ENCODE measurements at regions not wholly inside any gene's neighbourhood (a gene's known extent, or its start where the extent isn't known, plus 50 kb on each side); places are given as distances from the start of the nearest gene placed in this dataset.

DNA sequence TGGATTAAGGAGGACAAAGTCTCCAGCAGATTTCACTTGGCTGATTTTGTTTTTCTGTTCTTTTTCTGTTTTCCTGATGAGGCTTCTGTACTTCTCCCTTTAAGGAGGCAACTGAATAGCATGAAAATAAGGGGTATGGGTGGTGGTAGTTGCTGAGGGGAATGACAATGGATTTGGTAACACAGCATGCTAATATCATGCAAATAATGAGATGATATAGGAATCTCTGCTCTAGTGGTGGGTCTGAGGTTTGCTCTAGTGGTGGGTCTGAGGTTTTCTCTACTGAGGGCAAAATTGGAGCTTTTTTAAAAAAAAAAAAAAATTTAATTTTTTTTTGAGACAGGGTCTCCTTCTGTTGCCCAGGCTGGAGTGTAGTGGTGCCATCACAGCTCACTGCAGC is 139.7 kb downstream of the C9orf152 start:
- Mint-ChIP-seq H3K9me3 (ENCODE audit: low read depth) (no peaks in the 10 kb centered on the region), H3K4me1 (ENCODE audit: low read depth) (no peaks in the 10 kb centered on the region), H3K27me3 (peaks cover 4% of the 10 kb centered on the region), H3K27ac (no peak overlapping the region), H3K36me3 (peaks cover 2% of the 10 kb centered on the region), H3K4me3 (no peak overlapping the region)

DNA sequence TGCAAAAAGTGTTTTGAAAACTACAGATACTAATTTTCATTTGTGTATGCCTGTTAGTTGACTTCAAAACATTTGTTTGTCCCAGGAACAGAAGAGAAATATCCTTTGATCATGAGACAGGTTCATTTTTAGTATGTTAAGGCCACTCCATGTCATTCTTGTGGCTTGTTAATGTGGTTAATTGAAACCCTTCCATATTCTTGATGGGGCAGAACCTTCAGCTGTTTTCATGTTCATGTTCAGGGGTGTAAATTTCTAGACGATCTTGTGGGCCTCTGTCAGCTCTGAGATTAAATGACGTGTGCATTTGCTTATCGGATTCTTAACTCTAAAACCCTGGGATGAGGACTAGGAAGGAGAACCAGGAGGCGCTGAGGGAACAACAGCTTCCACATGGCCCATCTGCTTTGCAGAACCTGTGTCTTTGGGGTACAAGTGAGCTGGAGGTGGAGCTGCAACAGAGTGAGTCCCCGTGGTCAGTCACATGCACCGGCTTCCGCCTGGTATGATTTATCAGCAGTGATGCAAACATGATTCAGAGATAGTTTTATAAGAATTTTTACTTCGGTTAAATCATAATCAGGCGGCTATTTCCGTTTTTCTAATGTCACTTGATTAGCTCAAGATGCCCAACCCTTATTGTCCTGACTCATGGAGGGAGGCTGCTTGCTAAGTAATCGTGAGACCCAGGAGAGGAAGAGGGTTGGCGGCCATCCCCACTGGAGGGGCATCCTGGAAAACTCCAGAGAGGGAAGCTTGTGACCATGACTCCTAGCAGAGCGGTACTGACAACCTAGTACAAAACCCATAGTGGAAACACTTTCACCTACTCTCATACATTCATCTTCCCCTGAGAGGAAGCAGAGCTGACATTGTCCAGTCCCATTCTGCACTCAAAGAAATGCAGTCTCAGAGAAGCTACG is 138.4 kb downstream of the C9orf152 start:
- no peak overlapping the region for H3K27ac Mint-ChIP-seq
- H3K36me3 Mint-ChIP-seq = peaks cover 2% of the 10 kb centered on the region
- peaks cover 4% of the 10 kb centered on the region for H3K27me3 Mint-ChIP-seq
- H3K9me3 Mint-ChIP-seq (ENCODE audit: low read depth) = no peaks in the 10 kb centered on the region
- no peaks in the 10 kb centered on the region for H3K4me1 Mint-ChIP-seq (ENCODE audit: low read depth)
- no peak overlapping the region for H3K4me3 Mint-ChIP-seq

DNA sequence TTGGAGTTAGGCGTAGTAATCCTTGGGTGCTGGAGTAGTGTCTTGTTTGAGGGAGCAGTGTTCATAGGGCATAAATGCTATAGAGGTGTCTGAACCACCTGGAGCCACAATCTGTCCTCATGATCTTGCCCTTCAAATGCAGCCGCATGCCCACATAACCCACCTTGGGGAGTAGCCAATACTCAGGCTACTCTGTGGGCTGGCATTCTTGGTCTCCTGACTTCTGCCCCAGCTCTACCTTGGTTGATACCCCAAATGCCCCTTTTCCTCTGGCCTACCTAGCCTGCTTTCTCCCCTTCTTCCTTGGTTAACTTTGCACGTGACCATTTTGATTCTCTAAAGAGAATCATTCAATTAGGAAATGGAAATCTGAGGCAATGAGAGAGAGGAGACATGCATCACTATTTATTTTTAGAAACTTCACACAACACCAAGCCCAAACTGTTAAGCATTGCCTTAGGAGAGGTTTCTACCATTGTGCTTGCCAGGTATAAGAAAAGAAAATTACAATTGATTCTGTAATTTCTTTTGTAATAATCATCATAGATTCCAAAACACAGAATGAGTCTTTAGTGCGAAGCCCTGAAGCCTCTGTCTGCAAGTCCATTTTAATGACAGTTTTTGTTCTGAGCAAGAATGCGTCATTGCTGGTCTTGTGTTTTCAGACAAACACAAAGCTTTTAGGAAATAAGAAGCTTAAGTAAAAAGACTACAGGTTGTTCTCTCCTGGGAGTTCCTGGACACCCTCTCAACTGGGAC is 135.2 kb downstream of the C9orf152 start:
- H3K36me3 Mint-ChIP-seq = no peaks in the 10 kb centered on the region
- peaks cover 4% of the 10 kb centered on the region for H3K27me3 Mint-ChIP-seq
- H3K27ac Mint-ChIP-seq = no peak overlapping the region
- H3K9me3 Mint-ChIP-seq (ENCODE audit: low read depth) = no peaks in the 10 kb centered on the region
- no peaks in the 10 kb centered on the region for H3K4me1 Mint-ChIP-seq (ENCODE audit: low read depth)
- H3K4me3 Mint-ChIP-seq = no peak overlapping the region

DNA sequence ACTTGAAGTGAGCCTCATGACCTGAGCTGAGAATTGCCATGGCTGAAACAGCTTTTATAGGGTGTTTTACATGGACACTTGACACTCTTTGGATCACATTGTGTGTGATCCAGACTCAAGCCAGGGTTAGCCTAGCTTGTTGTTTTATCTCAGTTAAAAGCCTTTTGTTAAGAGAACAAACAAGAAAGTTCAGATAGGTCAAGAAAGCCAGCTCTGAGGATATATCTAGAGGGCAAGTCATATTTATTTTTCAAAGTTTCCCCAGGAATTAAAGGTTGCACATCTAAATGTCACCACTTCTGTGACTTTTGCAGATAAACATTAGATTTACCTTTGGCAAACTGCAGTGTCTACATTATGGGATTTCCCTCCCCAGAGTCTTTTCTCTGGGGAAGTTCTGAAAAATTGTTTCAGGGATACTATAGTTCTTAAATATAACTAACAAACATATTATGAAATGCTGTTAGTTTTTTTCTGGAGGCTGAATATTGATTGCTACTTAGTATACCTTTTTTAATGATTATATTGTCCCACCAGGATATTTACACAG is 134.5 kb downstream of the C9orf152 start:
- H3K27ac Mint-ChIP-seq = no peak overlapping the region
- no peaks in the 10 kb centered on the region for H3K36me3 Mint-ChIP-seq
- no peak overlapping the region for H3K4me3 Mint-ChIP-seq

DNA sequence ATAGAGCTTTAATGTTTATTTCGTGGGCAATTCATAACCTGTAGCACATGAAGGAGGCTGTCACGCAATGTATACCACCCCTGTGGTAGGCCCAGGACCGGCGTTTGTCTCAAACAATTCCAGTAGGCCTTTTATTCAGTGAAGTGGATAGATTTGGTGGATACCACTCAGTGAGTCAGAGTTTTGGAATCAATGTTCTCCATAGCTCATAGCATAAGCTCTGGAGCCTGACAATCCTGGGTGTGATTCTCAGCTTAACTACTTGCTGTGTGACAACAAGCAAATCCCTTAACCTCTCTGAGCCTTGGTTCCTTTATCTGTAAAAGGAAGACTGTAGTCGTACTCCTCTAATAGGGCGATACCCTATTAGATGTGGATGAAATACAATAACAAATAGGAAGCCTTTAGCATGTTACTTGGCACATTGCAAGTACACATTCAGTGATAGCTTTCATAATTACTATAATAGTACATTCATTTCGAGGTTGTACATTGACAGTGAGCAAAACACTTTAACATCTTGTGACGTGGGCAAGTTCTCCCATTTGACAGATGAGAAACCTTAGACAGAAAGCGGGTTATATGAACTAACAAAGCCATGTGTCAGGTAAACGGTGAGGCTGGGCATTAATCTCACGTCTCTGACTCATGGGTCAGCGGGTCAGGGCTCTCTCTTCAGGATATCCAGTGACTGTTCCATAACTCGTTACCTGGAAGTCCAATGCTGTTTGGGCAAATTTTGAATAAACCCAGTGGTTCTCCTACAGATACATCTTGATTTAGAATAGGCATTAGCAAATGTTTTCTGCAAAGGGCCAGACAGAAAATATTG is 130.8 kb downstream of the C9orf152 start:
- Mint-ChIP-seq H3K9me3 (ENCODE audit: low read depth) (no peaks in the 10 kb centered on the region), H3K27me3 (peaks cover 4% of the 10 kb centered on the region), H3K4me1 (ENCODE audit: low read depth) (no peaks in the 10 kb centered on the region), H3K36me3 (no peaks in the 10 kb centered on the region), H3K4me3 (no peak overlapping the region), H3K27ac (no peak overlapping the region)

More for the DNA sequence above, 134.5 kb downstream of the C9orf152 start:
- no peaks in the 10 kb centered on the region for H3K4me1 Mint-ChIP-seq (ENCODE audit: low read depth)
- no peaks in the 10 kb centered on the region for H3K9me3 Mint-ChIP-seq (ENCODE audit: low read depth)
- peaks cover 4% of the 10 kb centered on the region for H3K27me3 Mint-ChIP-seq

DNA sequence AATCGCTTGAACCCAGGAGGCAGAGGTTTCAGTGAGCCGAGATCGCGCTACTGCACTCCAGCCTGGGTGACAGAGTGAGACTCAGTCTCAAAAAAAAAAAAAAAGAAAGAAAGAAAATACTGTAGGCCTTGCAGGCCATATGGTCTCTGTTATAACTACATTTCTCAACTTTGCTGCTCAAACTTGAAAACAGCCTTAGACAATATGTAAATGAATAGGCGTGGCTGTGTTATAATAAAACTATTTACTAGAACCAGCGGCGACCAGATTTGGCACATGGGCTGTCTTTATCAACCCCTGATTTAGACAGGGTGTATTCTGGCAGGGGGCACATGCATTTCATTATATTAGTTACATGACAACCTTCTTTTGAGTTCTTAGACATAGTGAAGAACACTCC is 130.0 kb downstream of the C9orf152 start:
- Mint-ChIP-seq H3K27me3 (peaks cover 4% of the 10 kb centered on the region), H3K27ac (no peak overlapping the region), H3K4me3 (no peak overlapping the region), H3K4me1 (ENCODE audit: low read depth) (no peaks in the 10 kb centered on the region), H3K36me3 (no peaks in the 10 kb centered on the region), H3K9me3 (ENCODE audit: low read depth) (no peaks in the 10 kb centered on the region)

DNA sequence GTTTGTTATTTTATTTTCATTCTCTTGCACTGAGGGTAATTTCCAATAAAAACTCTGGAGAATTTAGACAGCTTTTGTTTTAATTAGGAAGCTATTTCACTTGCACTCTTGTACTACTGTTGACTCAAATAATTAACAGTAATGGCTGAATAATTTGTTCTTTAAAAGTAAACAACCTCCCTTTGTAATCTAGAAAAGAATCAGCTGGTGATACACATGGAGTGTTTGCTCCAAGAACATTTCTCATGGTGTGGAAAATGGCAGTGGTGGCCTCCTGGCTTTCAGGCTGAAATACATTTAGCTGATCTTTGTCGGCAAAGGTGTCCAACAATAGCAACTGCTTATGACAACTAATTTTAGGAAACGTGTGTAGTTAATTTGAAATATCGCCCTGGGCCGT is 129.4 kb downstream of the C9orf152 start:
- H3K27ac Mint-ChIP-seq = no peak overlapping the region

DNA sequence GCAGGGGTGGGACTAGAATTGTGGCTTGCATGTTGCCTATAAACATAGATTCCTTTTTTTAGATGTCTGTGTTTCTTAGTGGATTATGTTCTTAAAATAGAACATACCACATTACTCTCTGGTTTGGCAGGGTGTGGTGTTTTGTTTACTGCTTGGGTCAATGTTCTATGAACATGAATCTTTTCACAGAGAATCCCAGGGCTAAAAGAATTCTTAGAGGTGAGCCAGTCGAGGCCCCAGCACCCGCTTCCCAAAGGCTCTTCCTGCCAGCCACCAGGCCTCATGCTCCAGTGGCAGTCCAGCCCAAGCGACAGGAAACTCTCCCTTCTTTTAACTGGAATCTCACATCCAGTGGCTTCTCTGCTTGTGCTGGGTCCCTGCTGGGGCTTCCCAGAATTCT is 126.6 kb downstream of the C9orf152 start:
- H3K27ac Mint-ChIP-seq = no peak overlapping the region
- H3K4me1 Mint-ChIP-seq (ENCODE audit: low read depth) = no peaks in the 10 kb centered on the region
- H3K4me3 Mint-ChIP-seq = no peak overlapping the region
- H3K9me3 Mint-ChIP-seq (ENCODE audit: low read depth) = no peaks in the 10 kb centered on the region
- H3K36me3 Mint-ChIP-seq = no peaks in the 10 kb centered on the region
- H3K27me3 Mint-ChIP-seq = peaks cover 2% of the 10 kb centered on the region

More for the DNA sequence above, 129.4 kb downstream of the C9orf152 start:
- Mint-ChIP-seq H3K4me3 (no peak overlapping the region), H3K27me3 (peaks cover 4% of the 10 kb centered on the region), H3K9me3 (ENCODE audit: low read depth) (no peaks in the 10 kb centered on the region), H3K36me3 (no peaks in the 10 kb centered on the region), H3K4me1 (ENCODE audit: low read depth) (no peaks in the 10 kb centered on the region)

DNA sequence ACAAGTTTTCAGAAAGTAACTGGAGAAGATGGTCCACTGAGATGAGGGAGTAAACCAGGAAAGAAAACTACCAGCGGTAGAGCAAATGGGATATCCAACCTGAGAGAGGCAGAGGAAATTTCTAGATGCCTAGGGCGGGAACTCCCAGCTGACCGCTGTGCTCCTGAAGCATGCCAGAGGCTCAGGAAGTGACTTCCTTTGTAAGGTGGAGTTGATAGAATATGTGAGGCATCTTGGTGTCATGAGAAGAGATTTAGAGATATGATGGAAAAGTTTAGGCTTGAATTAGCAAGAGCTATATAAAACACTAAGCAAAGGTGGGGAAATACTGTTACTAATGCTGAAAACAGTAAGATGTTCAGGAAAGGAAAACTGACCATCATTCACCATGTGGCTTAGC is 124.1 kb downstream of the C9orf152 start:
- Mint-ChIP-seq H3K4me3 (no peak overlapping the region), H3K4me1 (ENCODE audit: low read depth) (no peaks in the 10 kb centered on the region), H3K9me3 (ENCODE audit: low read depth) (no peaks in the 10 kb centered on the region), H3K36me3 (no peaks in the 10 kb centered on the region), H3K27me3 (no peaks in the 10 kb centered on the region), H3K27ac (no peak overlapping the region)

DNA sequence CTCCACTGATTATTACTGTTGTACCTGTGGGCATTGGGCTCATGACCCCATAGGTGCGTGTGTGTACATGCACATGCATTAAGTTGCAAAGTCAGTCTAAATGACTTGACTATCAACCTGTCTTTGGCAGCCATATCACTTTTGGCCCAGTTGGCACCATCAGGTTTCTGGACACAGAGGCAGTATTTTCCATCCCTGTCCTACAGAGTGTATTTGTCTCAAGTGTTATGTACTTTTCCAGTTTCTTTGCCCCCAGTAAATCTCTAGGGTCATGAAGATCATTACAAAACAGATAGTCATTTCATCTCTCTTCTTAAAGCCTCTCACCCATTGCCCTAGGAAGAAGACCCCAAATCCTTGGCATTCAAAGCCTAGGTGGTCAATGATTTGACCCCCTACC is 121.4 kb downstream of the C9orf152 start:
- no peak overlapping the region for H3K27ac Mint-ChIP-seq
- H3K27me3 Mint-ChIP-seq = no peaks in the 10 kb centered on the region
- H3K4me3 Mint-ChIP-seq = no peak overlapping the region
- no peaks in the 10 kb centered on the region for H3K9me3 Mint-ChIP-seq (ENCODE audit: low read depth)
- peaks cover 1% of the 10 kb centered on the region for H3K4me1 Mint-ChIP-seq (ENCODE audit: low read depth)
- H3K36me3 Mint-ChIP-seq = no peaks in the 10 kb centered on the region

DNA sequence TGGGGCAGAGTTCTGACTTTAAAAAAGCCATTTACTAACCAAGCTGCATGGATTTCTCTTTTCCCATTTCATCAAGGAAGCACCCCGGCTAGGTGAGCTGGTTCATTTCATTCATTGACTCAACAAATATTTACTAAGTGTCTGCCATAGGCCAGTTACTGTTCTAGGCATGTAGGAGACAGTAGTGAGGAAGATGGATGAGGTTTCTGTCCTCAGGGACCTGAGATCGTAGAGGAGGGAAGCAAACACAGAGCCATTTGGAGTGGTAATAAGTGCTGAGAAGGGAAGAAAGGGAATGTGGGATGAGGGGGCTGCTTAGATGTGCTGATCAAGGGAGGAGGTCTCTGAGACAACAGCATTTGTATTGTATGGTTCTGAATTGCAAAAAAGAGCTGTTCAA is 120.4 kb downstream of the C9orf152 start:
- Mint-ChIP-seq H3K27ac (no peak overlapping the region), H3K36me3 (no peaks in the 10 kb centered on the region), H3K4me3 (no peak overlapping the region)

DNA sequence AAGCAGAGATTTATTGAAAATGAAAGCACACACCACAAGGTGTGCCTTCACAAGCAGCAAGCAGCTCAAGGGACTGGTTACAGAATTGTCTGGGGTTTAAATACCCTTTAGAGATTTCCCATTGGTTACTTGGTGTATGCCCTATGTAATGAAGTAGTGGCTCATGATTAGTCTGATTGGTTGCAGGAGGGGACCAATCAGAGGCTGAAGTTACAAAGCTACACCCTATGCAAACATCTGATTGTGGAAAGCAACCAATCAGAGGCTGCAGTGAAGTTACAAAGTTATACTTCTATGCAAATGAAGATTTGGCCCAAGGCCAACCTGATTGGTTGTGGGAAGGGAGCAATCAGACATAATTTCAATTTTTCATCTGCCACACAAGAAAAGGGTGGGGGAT is 119.9 kb downstream of the C9orf152 start:
- Mint-ChIP-seq H3K4me1 (ENCODE audit: low read depth) (peaks cover 1% of the 10 kb centered on the region), H3K9me3 (ENCODE audit: low read depth) (no peaks in the 10 kb centered on the region), H3K4me3 (no peak overlapping the region), H3K27ac (no peak overlapping the region), H3K36me3 (no peaks in the 10 kb centered on the region), H3K27me3 (no peaks in the 10 kb centered on the region)

More for the DNA sequence above, 120.4 kb downstream of the C9orf152 start:
- no peaks in the 10 kb centered on the region for H3K9me3 Mint-ChIP-seq (ENCODE audit: low read depth)
- H3K4me1 Mint-ChIP-seq (ENCODE audit: low read depth) = peaks cover 1% of the 10 kb centered on the region
- H3K27me3 Mint-ChIP-seq = no peaks in the 10 kb centered on the region

DNA sequence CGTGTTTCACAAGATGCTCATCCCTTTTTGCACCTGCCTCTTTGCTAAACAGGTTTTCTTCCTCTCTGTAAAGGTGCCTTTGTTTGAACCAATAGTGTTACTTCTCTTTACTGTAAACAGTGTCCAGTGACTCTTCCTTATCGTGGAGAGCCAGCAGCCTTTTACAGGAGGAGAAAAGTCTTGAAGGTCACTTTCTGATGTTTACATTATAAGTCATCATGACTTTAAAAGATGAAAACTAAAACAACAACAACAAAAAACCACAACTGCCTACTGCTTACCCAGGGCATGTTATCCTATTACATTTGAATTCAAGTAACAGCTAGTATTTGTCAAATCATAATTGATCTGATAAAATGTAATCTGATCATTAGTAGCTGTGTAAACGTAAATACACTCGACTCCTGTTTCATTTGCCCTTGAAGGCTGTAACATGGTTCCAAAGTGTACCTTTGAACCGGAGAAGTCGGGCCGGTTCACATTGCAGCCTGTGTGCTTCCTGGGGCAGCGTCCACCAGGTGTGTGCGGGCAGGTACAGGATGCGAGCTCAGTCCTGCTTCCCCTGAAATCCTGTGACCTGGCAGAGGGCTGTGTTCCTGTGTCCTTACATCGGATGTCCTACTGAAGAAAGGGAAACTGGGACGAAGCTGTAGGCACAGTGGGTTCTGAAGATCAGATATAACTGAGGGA is 118.1 kb downstream of the C9orf152 start:
- no peak overlapping the region for H3K27ac Mint-ChIP-seq
- H3K4me3 Mint-ChIP-seq = no peak overlapping the region
- no peaks in the 10 kb centered on the region for H3K9me3 Mint-ChIP-seq (ENCODE audit: low read depth)
- no peaks in the 10 kb centered on the region for H3K36me3 Mint-ChIP-seq
- no peaks in the 10 kb centered on the region for H3K27me3 Mint-ChIP-seq
- H3K4me1 Mint-ChIP-seq (ENCODE audit: low read depth) = peaks cover 1% of the 10 kb centered on the region

DNA sequence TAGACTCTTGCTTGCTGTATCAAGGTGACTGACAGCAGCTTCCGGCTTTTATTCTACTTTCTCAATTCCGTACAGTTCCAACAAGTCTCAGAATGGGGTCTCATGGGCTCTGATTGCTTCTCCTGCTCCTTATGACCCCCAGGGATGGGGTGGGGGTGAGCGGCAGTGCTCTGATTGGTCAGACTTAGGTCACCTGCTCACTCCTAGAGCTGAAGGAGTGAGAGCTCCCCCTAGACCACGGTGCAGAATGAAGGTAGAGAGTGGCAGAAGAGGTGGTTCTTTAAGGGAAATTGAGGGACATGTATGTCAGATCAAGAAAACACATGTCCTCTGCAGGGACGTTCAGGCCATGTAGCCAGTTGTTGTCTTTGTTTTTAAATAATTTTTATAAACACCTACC is 115.2 kb downstream of the C9orf152 start:
- Mint-ChIP-seq H3K27me3 (no peaks in the 10 kb centered on the region), H3K4me1 (ENCODE audit: low read depth) (peaks cover 1% of the 10 kb centered on the region), H3K36me3 (no peaks in the 10 kb centered on the region), H3K4me3 (no peak overlapping the region), H3K9me3 (ENCODE audit: low read depth) (no peaks in the 10 kb centered on the region), H3K27ac (no peak overlapping the region)
